G401.6 (cell line): ENCODE measurements at regions not wholly inside any gene's neighbourhood (a gene's known extent, or its start where the extent isn't known, plus 50 kb on each side); places are given as distances from the start of the nearest gene placed in this dataset.

Source experiments
- FAIRE-seq: peaks from 2 replicates; lab custom pipeline; 2012; peaks lifted over from hg19 to GRCh38; lab: Jason Lieb, UNC

DNA sequence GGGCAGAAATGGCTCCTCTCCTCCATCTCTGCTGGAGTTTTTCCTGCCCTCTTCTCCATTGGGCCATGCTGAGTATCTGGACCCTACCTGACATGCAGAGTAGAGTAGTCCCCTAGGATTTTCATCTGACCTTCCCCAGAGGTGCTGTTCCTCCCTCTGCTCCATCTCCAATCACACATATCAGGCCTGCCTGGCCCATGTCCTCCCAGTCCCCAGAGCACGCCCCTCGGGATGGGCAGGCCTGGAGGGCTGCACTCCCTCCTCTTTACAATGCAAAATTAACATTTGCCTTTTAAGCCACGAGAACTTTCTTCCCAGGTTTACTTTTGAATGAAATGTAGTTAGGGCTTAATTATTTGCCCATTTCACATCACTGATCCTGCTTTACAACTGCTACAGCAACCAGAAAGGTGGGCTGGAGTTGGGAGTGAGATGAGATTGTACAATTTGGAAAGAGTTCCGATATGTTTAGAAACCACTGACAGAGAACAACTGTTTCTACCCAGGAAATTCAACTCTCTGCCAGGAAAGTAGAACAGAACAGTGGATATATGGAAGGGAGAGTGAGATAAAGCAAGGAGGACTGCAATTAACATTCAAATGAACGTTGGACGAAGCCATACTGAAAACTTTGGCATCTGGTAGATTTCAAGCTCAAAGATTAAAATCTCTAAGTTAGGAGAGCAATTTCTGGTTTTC is 184.0 kb upstream of the HABP2 start:
- FAIRE-seq, result no peak

DNA sequence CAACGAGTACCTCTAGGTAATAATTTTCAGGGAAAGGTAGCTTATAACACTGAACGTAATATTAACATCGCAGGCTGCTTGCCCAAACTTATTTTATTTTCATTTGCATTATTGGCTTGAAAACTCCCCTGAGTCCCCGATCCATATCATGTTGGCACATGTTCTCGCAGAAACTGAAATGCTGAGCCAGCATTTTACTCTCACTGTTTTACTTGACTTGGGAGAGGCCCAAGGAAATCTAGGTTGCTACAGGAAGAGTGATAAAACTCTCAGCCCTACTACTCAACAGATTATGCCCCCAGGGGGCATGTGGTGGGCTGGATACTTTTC is 183.5 kb upstream of the HABP2 start:
- FAIRE-seq, result no peak

DNA sequence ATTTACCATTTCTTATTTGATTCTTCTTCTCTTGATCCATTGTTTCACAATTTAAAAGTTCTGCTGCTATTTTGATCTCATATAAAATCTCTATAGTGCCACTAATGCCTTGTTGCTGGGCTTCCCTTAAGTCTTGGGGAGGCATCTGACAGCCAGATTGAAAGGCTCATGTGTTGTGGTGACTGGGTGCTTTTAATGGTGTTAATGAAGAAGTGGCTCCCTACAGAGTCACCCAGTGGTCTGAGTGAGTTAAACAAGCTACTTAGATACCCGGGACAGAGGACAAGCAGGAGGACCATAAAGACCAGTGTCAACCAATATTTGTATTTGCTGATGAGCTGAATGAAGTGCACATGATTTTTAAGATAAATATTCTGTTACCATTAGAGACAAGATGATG is 176.4 kb upstream of the HABP2 start:
- no peak for FAIRE-seq

DNA sequence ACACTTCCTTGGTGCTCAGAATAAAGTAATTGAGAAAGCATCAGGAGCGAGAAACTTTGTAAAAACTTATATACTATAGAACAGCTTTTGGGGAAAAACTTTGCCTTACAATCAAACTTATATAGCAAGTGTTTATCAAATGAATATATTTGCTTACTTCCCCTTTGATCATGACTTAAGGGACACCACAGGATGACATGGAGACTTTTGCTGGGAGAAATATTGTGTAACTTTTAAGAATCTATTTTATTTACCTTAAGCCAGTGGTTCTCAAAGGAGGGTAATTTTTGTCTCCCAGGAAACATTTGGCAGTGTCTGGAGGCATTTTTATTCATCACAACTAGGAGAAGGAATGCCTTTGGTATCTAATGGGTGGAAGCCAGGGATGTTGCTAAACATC is 173.8 kb upstream of the HABP2 start:
- no peak for FAIRE-seq

DNA sequence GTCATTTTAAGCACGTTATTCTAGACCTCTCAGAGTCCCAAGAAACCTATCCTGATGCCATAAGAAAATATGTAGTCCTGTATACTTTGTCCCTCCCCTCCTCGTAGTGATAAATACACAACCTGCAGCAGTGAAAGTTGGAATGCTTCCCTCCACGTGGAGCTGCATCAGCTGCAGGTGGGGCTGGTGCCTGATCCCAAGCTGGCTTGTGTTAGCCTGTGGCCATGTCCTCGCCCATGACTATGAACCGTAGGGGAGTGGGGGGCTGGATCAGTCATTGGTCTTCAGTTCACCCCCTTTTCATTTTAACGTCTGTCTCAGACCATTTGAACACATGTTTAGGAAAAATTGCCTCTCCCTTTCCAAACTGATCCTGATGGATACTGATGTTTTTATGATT is 171.4 kb upstream of the HABP2 start:
- FAIRE-seq, result no peak

DNA sequence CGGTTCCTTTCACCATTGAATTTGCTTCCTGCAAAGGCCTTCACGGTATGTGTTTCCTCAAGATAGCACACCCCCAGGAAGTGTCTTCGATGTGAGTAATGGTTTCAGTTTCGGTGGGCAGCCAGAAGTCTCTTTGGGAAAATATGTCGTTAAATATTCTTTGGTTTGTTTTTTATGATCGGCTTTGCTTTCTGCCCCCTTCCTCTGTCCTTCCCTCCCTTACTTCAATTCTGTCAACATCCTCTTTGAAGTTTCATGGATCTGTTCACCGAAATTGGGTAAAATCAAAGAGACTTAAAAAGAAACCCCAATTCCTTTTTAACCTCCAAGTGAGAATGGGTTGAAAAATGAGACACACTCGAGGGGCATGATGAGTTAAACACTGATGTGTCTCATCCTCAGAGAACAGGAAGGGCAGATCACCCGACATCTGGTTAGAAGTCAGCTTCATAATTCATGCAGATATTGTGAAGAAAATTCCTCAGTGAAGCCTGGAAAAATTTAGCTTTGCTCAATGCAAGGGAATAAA is 170.8 kb upstream of the HABP2 start:
- FAIRE-seq, result no peak

DNA sequence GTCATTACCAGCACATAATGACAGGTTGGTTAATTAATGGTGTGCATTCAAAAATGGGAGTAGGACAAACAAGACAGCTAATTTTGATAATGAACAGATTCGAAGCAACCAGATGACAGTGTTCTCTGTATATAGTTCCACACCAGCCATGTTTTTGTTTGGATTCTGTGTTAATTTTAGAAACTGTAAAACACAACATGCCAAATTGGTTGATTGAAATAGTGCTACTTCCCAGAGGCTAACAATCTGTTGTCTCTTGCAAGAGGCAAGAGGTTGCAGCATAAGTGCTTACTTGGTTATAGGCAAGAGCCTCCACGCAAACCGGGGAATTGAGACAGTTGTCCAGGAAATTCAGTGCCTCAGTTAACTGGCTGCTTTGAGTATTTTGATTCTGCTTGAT is 170.2 kb upstream of the HABP2 start:
- no peak for FAIRE-seq

DNA sequence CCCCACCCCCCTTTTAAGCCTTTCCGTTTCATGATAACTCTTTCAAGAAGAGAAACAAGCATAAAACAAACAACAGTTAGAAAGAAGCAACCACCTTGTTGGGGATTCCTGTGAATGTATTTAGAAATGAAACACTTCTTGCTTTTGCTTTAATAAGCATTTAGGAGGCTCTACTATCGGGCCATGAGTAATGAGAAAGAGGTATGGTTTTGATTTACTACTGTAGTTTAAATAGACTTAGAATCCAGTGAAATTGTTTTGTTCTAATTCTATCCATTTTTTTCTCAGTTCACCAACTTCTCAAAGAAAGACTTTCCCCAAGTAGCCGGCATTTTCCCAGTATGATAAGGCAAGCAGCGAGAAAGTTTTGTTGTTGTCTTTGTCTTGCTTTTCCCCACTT is 168.7 kb upstream of the HABP2 start:
- no peak for FAIRE-seq

DNA sequence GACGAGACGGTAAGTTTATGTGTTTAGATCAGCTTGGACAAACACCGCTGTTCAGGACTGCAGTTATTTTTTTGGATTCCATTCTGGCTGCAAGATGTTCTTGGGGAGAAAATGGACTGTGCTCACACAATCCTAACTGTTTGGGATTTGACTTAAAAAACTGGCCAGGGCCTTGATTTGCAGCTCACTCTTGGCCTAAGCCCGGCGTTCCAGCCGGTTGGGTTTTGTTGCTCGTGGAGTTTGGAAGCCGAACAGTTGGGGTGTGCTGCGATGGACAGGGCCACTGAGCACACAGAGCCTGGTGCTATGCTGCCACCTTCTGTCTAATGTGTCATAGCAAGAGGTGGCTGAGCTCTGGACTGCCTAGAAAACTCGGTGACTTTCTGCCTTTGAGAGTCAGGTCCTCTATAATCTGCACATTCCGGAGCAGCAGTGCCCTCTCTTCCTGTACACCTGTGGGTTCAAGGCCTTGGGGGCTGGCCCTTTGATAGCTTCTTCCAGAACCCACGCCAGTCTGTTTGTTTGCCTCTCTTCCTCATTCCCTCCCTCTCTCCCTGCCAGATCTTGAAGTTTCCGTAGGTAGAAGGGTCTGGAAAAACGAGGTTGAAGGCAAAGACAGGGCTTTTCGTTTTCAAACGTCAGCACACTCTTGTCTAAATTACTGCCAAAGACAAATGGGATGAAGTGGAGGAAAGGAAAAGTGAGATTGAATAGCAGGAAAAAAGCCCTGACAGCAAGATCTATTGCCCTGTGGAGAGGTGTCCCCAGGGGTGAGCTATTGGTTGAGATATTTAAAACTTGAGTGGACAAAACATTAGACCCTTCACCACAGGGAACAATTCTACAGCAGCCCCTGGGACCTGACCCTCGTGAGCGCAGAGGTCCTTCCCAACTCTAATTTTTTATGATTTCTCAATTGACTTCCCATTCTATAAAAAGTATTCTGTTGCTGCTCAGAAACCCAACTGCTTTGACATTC is 167.5 kb upstream of the HABP2 start:
- FAIRE-seq, result no peak

DNA sequence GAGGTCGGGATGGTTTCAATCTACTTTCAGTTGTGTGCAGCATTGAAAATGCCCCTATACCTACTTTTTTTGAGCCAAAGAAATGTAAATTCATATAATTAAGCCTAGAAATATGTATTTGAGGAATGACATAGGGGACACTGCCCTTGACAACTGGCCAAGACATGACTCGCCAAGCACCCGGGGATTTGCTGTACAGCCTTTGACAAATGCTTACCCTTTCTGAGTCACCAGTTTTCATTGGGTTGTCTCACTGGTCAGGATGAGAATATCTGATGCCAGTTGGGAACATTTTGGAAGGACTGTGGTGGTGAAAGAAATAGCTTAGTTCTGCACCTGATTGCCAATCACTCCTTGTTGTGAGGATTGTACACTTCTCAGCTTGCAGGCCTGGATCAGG is 166.8 kb upstream of the HABP2 start:
- FAIRE-seq, result no peak

DNA sequence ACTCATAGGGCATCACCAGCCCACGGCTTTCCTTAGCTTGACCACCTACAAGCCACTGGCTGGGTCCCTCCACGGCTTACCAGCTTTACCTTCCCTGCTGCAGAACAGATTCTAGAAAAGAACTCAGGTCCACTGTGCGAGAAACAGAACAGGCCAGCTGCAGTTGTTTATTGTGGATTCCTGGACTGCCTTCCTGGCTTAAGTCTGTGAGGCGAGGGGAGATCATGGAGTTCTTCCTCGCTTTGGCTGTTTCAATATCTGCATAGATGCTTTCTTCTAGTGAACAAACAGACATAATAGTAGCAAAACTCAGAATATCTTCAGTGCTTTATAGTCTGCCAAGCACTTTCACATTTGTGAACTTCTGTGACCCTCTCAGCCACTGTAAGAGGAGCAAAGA is 162.9 kb upstream of the HABP2 start:
- FAIRE-seq, result no peak

DNA sequence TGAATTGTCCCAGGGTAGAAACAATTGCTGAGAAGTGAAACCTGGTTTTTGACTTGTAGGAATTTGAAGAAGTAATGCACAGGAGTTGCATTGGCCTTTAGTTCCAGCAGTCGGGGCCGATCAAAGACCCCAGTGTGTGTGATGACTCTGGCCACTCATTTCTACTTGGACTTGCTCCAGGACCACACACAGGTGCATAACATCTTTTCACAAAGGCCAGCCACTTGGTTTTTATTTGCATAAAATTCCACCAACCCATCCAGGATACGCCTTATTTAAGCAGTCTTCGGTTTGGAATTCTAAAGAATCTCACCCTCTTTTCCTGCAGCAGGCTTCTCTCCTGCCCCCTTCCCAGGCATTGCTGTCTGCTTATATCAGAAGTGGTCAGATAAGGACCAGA is 162.0 kb upstream of the HABP2 start:
- no peak for FAIRE-seq

DNA sequence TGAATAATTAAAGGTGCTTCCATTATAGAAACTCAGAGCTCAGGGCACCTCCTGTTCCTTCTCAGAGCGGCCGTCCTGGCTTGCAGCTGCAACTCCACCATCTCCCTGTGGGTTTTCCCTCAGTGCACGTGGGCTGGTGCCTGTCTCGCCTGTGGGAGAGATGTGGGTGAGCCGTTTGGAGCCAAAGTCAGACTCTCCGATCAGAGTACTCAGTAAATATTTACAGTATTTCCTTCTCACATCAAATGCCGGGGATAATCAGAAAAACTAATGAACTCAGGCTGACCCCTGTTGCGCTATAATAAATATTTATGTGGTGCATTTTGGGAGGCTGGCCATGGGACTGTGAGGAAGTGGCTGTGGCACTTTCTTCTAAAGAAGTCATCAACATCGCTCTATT is 155.8 kb upstream of the HABP2 start:
- FAIRE-seq, result no peak

DNA sequence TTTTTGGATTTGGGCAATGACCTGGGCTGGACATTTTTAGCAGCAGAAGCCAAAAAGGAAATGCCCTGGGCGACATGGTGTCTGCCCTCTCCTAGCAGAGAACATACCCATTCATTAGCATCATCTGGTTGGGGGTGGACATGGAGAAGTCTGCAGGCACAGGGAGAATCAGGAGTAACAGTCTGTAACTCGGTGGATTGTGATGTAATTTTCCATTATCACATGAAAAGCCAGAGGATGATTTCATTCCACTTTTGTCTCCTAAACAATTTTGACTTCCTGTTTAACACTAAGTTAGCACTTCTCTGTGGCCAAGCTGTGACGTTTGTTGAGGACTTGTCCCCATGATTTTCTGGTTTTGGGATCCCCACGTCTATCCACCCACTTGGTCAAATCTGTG is 153.8 kb upstream of the HABP2 start:
- no peak for FAIRE-seq

DNA sequence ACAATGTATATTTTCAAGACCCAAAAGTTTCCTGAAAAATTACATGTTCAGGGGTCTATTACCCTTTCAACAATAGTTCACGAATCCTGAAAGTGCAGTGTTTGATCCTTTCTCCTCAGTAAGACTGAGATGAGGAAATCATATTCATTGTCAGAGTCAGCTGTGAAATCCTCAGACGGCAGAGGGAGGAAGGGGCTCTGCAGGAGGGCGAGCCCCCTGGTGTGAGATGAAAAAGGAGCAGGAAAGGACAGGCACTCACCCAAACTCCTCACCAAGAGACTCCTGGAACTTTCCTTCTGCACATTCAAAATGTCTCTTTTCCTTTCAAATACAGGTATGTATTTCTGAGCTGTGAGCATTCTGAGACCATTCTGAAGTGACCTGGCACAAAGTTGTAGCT is 150.3 kb upstream of the HABP2 start:
- no peak for FAIRE-seq

DNA sequence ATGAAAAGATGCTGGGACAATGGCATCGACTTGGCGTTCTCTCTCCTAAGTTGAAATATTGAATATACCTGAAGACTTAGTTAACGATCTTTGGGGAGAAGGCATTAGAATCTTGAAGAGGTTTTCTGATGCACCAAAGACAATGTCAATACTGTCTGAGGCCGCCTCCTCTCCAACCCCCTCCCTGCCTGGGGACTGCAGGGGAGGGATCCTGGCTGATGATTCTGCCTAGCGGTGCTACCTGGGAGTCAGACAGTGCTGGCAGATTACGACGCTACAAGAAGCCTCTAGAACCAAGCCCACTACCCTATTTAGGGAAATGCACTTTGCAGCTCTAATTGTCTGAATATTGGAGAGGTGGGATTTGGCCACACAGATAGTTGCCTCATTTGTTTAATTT is 145.6 kb upstream of the HABP2 start:
- FAIRE-seq, result no peak

DNA sequence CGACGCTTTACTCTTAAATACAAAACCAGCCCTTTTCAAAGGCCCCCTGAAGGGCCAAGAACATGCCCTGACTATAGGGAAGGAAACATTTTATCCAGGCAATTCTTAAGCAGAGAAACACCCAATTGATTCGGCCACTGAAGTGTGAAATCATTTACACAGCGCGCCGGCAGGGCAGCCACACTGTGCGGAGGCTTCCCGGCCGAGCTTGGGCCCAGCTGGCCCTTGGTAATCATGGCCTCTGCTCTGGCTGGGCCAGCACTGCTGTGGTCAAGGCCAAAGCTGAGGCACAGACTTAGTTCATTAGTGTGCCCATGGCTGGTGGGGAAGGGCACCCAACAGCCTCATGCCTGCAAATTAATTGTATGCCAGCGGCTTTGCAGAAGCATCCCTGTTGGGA is 143.7 kb upstream of the HABP2 start:
- FAIRE-seq, result no peak

DNA sequence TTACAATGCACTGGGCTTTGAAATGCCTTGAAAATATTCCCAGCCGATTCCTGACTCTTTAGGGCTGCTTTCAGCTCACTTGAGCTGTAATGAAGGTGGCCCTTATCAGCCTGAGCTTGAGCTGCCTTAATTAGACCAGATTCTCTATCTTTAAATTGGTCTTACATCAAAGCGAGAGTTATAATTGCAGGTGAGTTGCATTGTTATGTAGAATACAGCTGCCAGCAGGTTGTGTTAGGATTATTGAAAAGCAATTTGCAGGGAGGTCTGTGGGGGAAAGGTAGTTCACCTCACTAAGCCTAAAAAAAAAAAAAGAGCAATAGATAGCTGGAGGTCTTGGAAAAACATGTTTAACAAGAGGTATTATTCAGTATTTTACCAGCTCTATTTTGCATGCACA is 142.2 kb upstream of the HABP2 start:
- no peak for FAIRE-seq

DNA sequence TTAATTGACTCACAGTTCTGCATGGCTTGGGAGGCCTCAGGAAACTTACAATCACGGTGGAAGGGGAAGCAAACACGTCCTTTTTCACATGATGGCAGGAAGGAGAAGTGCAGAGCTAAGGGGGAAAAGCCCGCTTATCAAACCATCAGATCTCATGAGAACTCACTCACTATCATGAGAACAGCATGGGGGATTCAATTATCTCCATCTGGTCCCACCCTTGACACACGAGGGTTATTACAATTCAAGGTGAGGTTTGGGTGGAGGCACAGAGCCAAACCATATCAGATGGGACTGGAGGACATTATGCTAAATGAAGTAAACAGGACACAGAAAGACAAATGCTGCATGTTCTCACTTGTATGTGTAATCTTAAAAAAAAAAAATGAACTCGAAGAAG is 141.4 kb upstream of the HABP2 start:
- FAIRE-seq, result no peak

DNA sequence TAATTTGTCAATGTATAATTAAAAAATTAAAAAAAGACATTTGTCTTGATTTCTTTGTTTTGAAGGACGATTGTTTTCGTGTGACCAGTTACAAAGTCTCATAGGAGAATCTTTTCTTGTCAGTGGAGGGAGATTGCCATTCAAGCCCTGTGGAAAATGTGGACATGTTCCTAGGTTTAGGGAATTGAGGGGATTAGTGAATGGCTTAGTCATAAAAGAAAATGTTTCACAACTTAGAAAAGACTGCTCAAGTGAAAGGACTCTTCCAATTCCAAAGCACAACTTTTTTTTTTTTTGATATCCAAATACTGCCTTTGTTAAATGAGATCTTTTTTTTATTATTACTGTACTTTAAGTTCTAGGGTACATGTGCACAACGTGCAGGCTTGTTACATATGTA is 140.7 kb upstream of the HABP2 start:
- FAIRE-seq, result no peak

DNA sequence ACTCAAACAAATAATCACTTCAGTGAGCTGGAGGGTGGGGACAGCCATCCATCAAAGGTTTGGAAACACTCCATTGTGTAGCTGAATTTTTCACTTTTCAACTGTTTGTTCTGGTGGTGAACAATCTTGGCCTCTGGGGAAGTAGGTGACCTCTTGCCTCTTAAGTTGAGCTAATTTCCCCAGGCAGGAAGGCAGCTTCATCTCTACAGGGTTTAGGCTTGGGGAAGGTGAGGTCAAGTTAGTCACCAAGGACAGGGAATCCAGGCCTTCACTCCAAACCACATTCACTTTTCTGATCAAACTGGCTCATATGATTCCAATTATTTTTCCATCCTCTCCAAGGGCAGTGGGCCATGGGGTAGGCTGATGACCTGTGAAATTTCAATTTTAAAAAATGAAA is 138.3 kb upstream of the HABP2 start:
- FAIRE-seq, result no peak

DNA sequence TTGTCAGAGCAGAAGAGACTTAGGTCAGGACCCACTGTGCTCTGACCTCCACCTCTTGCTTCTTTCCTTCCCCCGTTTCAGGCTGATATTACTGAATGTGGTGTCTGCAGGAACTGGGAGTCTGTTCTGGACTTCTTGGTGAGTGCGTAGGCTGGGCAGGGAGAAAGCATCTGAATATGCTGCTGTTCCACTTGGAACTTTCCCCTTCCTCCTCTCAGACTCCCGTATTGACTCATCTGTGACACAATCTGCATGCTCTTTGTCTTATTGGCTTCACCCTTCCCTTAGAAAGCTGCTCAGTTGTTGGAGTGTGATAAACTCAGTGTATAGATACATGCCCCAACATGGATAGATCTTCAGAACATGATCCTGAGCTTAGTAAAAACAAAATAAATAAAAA is 137.6 kb upstream of the HABP2 start:
- FAIRE-seq, result no peak

DNA sequence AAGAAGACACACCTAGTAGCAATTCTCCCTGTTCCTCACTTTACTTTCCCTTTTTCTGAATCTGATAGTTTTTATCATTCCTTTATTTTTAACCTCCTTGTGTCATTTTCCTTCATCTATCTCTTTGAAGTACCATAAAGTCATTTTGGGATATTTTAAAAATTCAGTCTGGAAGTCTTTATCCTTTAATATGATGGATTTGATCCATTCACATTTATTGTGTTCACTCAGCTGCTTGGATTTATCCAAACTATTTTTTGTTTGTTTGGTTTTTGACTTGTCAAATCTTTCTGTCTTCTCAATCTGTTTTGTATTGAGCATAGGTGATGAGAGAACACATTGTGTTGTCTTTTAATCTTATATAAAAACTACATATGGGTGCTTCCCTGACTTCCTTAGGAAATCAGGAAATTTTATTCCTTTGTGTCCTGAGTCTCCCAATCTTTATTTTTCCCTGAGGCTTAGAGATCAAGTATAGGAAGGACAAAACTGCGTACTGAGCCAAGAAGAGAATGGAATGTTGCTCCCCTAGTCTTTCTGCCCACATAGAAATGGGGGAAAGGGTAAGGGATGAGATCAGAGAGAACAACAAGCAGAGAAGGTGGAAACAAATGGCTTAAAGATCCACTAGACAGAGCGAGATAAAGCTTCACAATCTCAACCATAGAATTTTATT is 132.7 kb upstream of the HABP2 start:
- FAIRE-seq, result no peak
